SU-DHL-6 (cell line): ENCODE measurements at regions not wholly inside any gene's neighbourhood (a gene's known extent, or its start where the extent isn't known, plus 50 kb on each side); places are given as distances from the start of the nearest gene placed in this dataset.

ENCODE experiments used
- H2AFZ ChIP-seq: fragments of 200-600 bp; sonication (generic); 2 replicates; pipeline ENCODE4 v1.6.1; 2014; ENCODE audit warnings: low read depth, mild to moderate bottlenecking, moderate library complexity, mixed read lengths, antibody characterized with exemption, low read length; ENCODE audit not compliant: severe bottlenecking
- H3F3A ChIP-seq: fragments of 200-600 bp; shearing (Covaris generic); 2 replicates; pipeline ENCODE4 v1.6.0; 2016; ENCODE audit warnings: antibody characterized with exemption, mild to moderate bottlenecking; ENCODE audit not compliant: insufficient read depth
- H3K27ac ChIP-seq: fragments of 200-600 bp; sonication (generic); 2 replicates; pipeline ENCODE4 v1.5.1; 2016; ENCODE audit warnings: low read depth, mild to moderate bottlenecking, low read length, moderate library complexity, mixed read lengths
- H3K27me3 ChIP-seq: fragments of 200-600 bp; sonication (generic), shearing (Covaris generic); 2 replicates; pipeline ENCODE4 v1.6.0; 2014; ENCODE audit warnings: mild to moderate bottlenecking, low read length
- H3K36me3 ChIP-seq: fragments of 200-600 bp; sonication (generic); 2 replicates; pipeline ENCODE4 v1.6.1; 2014; ENCODE audit warnings: mild to moderate bottlenecking, low read length, mixed read lengths
- H3K4me2 ChIP-seq: fragments of 300-600, 200-600 bp; shearing (Covaris generic), sonication (generic); 2 replicates; pipeline ENCODE4 v1.6.0; 2014; ENCODE audit warnings: low read length, low read depth, mild to moderate bottlenecking; ENCODE audit not compliant: poor library complexity, severe bottlenecking
- H3K4me3 ChIP-seq: fragments of 200-600 bp; sonication (generic); 2 replicates; pipeline ENCODE4 v1.5.1; 2014; ENCODE audit warnings: antibody characterized with exemption, low read length, mild to moderate bottlenecking, mixed read lengths; ENCODE audit not compliant: insufficient read depth, poor library complexity, severe bottlenecking
- H3K79me2 ChIP-seq: fragments of 200-600 bp; sonication (generic); 2 replicates; pipeline ENCODE4 v1.6.1; 2014; ENCODE audit warnings: mild to moderate bottlenecking, low read length, moderate library complexity; ENCODE audit not compliant: insufficient read depth
- H3K9ac ChIP-seq: fragments of 200-600 bp; sonication (generic); 2 replicates; pipeline ENCODE4 v1.7.0; 2014; ENCODE audit warnings: mild to moderate bottlenecking, low read length
- H3K9me2 ChIP-seq: fragments of 200-600 bp; sonication (generic); replicated peaks from 2 replicates; pipeline ENCODE4 v1.6.1; 2014; ENCODE audit warnings: low read length; ENCODE audit not compliant: insufficient read depth
- H3K9me3 ChIP-seq: fragments of 200-600 bp; sonication (generic); 2 replicates; pipeline ENCODE4 v1.6.1; 2014; ENCODE audit warnings: low read length, mixed read lengths; ENCODE audit not compliant: insufficient read depth
- H4K20me1 ChIP-seq: fragments of 200-600 bp; sonication (generic); 2 replicates; pipeline ENCODE4 v1.6.1; 2014; ENCODE audit warnings: low read depth, mild to moderate bottlenecking, antibody characterized with exemption, low read length, moderate library complexity, mixed read lengths
- EZH2phosphoT487 ChIP-seq: fragments of 200-600 bp; sonication (generic), shearing (Covaris generic); conservative IDR thresholded peaks from 2 replicates; pipeline ENCODE4 v1.6.1; 2018; ENCODE audit warnings: mild to moderate bottlenecking, antibody characterized with exemption, low read length, moderate library complexity, mixed read lengths
- TF ChIP-seq, protein P1 (sequence below): fragments of 200-600 bp; sonication (generic); IDR thresholded peaks from one replicate; pipeline ENCODE4 v1.5.1; 2017; ENCODE audit warnings: antibody characterized with exemption, mild to moderate bottlenecking, low read length, moderate library complexity; ENCODE audit not compliant: insufficient read depth, poor library complexity, severe bottlenecking

DNA sequence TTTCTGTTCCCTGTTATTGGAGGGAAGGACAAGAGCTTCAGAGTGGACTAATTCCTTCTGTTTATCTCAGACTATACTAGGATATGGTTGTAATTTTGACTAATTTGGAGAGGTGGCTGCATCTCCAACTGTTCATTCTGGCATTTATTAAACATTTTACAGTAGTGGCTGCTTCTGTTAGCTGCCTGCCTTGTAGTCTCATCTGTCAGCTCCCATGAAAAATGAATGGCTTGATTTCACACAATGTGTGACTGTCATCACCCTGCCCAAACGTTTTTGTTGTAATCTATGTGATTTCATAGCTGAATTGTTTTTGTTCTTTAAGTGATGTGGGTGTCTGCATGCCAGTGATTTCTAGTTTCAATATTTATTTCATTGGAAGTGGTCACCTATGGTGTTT lies 459.4 kb upstream of the PTPRD start:
- Histone ChIP-seq H3K9ac (no peak overlapping the region), H3K36me3 (no peaks in the 10 kb centered on the region; the same call in 1 of the 2 replicates), H3F3A (no peaks in the 10 kb centered on the region), H3K9me3 (no peaks in the 10 kb centered on the region), H3K27ac (no peak overlapping the region), H3K27me3 (no peaks in the 10 kb centered on the region), H4K20me1 (no peaks in the 10 kb centered on the region), H3K4me2 (no peak overlapping the region), H3K9me2 (no peaks in the 10 kb centered on the region), H2AFZ (no peak overlapping the region), H3K79me2 (no peaks in the 10 kb centered on the region), H3K4me3 (no peak overlapping the region)
- no peak for TF ChIP-seq EZH2phosphoT487

DNA sequence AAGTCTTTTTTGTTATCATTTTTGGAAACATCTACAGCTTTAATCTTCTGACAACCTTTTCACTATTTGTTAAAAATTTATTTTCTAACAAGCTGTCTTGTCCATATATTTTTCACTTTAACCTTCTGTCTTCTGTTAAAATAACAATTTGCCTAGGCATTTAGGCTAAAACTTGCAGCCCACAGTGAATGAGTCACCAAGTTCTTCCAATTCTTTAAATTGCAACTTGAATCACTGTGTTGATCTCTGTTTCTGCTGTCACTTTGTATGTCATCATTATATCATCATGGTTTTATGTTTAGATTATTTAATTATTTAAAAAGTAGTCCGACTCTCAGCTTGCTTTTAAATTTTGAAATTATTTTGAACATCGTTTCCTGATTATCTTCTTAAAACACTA lies 473.8 kb upstream of the PTPRD start:
- H4K20me1 ChIP-seq = no peaks in the 10 kb centered on the region
- no peaks in the 10 kb centered on the region for H3K36me3 ChIP-seq
- no peaks in the 10 kb centered on the region for H3K9me2 ChIP-seq
- no peaks in the 10 kb centered on the region for H3K9me3 ChIP-seq
- H2AFZ ChIP-seq = no peak overlapping the region
- H3K4me3 ChIP-seq = no peak overlapping the region
- no peak overlapping the region for H3K9ac ChIP-seq
- H3K27ac ChIP-seq = no peak overlapping the region
- TF ChIP-seq EZH2phosphoT487 = no peak
- TF ChIP-seq, protein P1, sequence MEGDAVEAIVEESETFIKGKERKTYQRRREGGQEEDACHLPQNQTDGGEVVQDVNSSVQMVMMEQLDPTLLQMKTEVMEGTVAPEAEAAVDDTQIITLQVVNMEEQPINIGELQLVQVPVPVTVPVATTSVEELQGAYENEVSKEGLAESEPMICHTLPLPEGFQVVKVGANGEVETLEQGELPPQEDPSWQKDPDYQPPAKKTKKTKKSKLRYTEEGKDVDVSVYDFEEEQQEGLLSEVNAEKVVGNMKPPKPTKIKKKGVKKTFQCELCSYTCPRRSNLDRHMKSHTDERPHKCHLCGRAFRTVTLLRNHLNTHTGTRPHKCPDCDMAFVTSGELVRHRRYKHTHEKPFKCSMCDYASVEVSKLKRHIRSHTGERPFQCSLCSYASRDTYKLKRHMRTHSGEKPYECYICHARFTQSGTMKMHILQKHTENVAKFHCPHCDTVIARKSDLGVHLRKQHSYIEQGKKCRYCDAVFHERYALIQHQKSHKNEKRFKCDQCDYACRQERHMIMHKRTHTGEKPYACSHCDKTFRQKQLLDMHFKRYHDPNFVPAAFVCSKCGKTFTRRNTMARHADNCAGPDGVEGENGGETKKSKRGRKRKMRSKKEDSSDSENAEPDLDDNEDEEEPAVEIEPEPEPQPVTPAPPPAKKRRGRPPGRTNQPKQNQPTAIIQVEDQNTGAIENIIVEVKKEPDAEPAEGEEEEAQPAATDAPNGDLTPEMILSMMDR = no peak
- H3F3A ChIP-seq = no peaks in the 10 kb centered on the region
- H3K79me2 ChIP-seq = no peaks in the 10 kb centered on the region
- no peak overlapping the region for H3K4me2 ChIP-seq
- H3K27me3 ChIP-seq = no peaks in the 10 kb centered on the region

DNA sequence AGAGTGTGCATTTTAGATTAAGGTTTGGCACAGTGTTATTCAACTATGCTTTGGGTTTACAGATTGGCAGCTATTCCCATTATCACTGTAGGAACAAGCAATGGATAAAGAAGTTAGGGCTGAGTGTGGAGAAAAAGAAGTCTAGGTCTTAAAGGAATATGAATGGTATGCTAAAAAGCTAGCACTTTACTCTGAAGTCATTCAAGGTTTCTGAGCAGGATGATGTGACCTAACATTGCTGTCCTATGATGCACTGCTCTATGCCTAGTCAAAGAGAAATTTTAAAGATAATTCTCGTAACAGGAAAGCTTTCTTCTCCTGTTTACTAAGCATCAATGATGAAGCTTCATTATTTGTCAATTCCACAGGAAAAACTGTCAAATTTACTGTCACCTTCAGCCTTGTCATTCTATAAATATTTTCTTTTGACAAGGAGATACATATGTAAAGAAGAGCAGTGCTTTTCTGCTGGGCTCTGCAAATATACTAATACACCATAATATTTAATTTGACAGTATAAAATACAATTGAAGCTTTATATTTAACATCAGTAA lies 476.1 kb upstream of the PTPRD start:
- no peaks in the 10 kb centered on the region for H3K79me2 ChIP-seq
- TF ChIP-seq, protein P1 = no peak
- TF ChIP-seq EZH2phosphoT487 = no peak
- H3K9ac ChIP-seq = no peak overlapping the region
- H3K36me3 ChIP-seq = no peaks in the 10 kb centered on the region
- no peaks in the 10 kb centered on the region for H3K9me2 ChIP-seq
- H3K27me3 ChIP-seq = no peaks in the 10 kb centered on the region
- no peaks in the 10 kb centered on the region for H3F3A ChIP-seq
- no peak overlapping the region for H3K27ac ChIP-seq
- H3K4me2 ChIP-seq = no peak overlapping the region
- H4K20me1 ChIP-seq = no peaks in the 10 kb centered on the region
- H3K9me3 ChIP-seq = no peaks in the 10 kb centered on the region
- H3K4me3 ChIP-seq = no peak overlapping the region
- H2AFZ ChIP-seq = no peak overlapping the region

DNA sequence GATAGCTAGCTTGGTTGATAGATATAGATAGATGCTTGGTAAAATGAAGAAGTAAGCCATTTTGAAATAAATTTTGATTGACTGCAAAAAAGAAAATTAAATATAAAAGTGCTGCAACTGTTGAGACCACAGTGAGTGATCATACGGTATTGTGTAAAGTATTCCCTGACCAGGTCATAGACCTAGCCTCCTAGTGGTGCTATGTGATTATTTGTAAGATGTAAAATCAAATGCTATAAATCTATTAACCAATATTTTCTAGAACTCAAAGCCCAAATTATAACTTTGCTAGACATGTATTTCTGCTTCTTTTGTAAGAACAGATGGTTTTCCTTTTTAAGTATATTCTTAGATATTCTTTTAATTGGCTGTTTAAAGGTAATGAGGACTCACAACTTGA lies 480.2 kb upstream of the PTPRD start:
- no peaks in the 10 kb centered on the region for H3K27me3 ChIP-seq
- no peak overlapping the region for H2AFZ ChIP-seq
- H3K9me2 ChIP-seq = no peaks in the 10 kb centered on the region
- H3K79me2 ChIP-seq = no peaks in the 10 kb centered on the region
- H3K4me2 ChIP-seq = no peak overlapping the region
- H3K9ac ChIP-seq = no peak overlapping the region
- H3F3A ChIP-seq = no peaks in the 10 kb centered on the region
- H3K9me3 ChIP-seq = no peaks in the 10 kb centered on the region
- H3K4me3 ChIP-seq = no peak overlapping the region
- H3K27ac ChIP-seq = no peak overlapping the region
- no peak for TF ChIP-seq EZH2phosphoT487
- TF ChIP-seq, protein P1 = no peak
- H4K20me1 ChIP-seq = no peaks in the 10 kb centered on the region
- no peaks in the 10 kb centered on the region for H3K36me3 ChIP-seq
